ENCODE measurements at regions not wholly inside any gene's neighbourhood (a gene's known extent, or its start where the extent isn't known, plus 50 kb on each side); places are given as distances from the start of the nearest gene placed in this dataset.
"Not testable (repeated sequence)": the region's sequence is repeated elsewhere in the genome, so short reads cannot be mapped to it uniquely, and the experiment has no call there.

- H3K4me1 Mint-ChIP-seq: no peaks in the 10 kb centered on the region
- H3K9me3 Mint-ChIP-seq: peaks cover 0 to 9% (median 6%) of the 10 kb centered on the region in 7 donors
- no CpG with 5 or more reads among the region's 1 CpG for WGBS (ENCODE audit: insufficient coverage)
Observed at GRCh38 chr4:19472666-19473065, 779.0 kb upstream of the SLIT2 start.

GRCh38 chr4:19470001-19470400 is 781.7 kb upstream of the SLIT2 start:
- H3K27me3 Mint-ChIP-seq (ENCODE audit: low read depth in 3 of 3); H4K20me1 ChIP-seq (ENCODE audit: insufficient read depth, low read length); H3K27ac ChIP-seq (ENCODE audit: low read depth in 1 of 2, low read length in 2 of 2); H3K4me3 Mint-ChIP-seq; H3K4me1 ChIP-seq (ENCODE audit: control insufficient read depth in 1 of 2, insufficient read depth in 2 of 2, low read length in 2 of 2); DNase-seq; H2AFZ ChIP-seq (ENCODE audit: insufficient read depth, low read depth, low read length, poor library complexity, severe bottlenecking); H3K9ac ChIP-seq (ENCODE audit: insufficient read depth, low read length, poor library complexity, severe bottlenecking); H3K27me3 ChIP-seq (ENCODE audit: control insufficient read depth in 2 of 2, insufficient read depth in 2 of 2, low read length in 2 of 2); H3K79me2 ChIP-seq (ENCODE audit: insufficient read depth, low read length); H3K4me2 ChIP-seq (replicated peaks; ENCODE audit: extremely low read depth, low read length, poor library complexity, severe bottlenecking); H3K27ac Mint-ChIP-seq; intact Hi-C loops (cut with micrococcal nuclease); H3K36me3 ChIP-seq (replicated peaks in 1 of 2; ENCODE audit: control insufficient read depth in 1 of 2, insufficient read depth in 2 of 2, low read length in 2 of 2); H3K4me3 ChIP-seq (replicated peaks in 1 of 3; ENCODE audit: low read depth in 2 of 3, low read length in 3 of 3); H3K4me1 Mint-ChIP-seq; H3K9me3 Mint-ChIP-seq; H3K36me3 Mint-ChIP-seq; H3K9me3 ChIP-seq (replicated peaks in 1 of 2; ENCODE audit: control insufficient read depth in 1 of 2, insufficient read depth in 1 of 2, low read length in 2 of 2): not testable (repeated sequence)
- WGBS (ENCODE audit: insufficient coverage): 90% methylated on average over 2 of the region's 5 CpGs

More at GRCh38 chr4:19472666-19473065, 779.0 kb upstream of the SLIT2 start:
- Histone ChIP-seq H3K36me3 (replicated peaks in 1 of 2; ENCODE audit: control insufficient read depth in 1 of 2, insufficient read depth in 2 of 2, low read length in 2 of 2) (no peaks in the 10 kb centered on the region), H3K4me3 (replicated peaks in 1 of 3; ENCODE audit: low read depth in 2 of 3, low read length in 3 of 3) (no peak overlapping the region), H3K9ac (ENCODE audit: insufficient read depth, low read length, poor library complexity, severe bottlenecking) (no peak overlapping the region), H3K79me2 (ENCODE audit: insufficient read depth, low read length) (no peaks in the 10 kb centered on the region), H3K27me3 (ENCODE audit: control insufficient read depth in 2 of 2, insufficient read depth in 2 of 2, low read length in 2 of 2) (no peaks in the 10 kb centered on the region), H2AFZ (ENCODE audit: insufficient read depth, low read depth, low read length, poor library complexity, severe bottlenecking) (no peak overlapping the region), H4K20me1 (ENCODE audit: insufficient read depth, low read length) (no peaks in the 10 kb centered on the region), H3K4me2 (replicated peaks; ENCODE audit: extremely low read depth, low read length, poor library complexity, severe bottlenecking) (no peak overlapping the region), H3K27ac (ENCODE audit: low read depth in 1 of 2, low read length in 2 of 2) (no peak overlapping the region), H3K9me3 (replicated peaks in 1 of 2; ENCODE audit: control insufficient read depth in 1 of 2, insufficient read depth in 1 of 2, low read length in 2 of 2) (peaks cover 0 to 4% of the 10 kb centered on the region in 2 donors), H3K4me1 (ENCODE audit: control insufficient read depth in 1 of 2, insufficient read depth in 2 of 2, low read length in 2 of 2) (no peaks in the 10 kb centered on the region)
- DNase-seq: no peak
- Mint-ChIP-seq H3K27ac (no peak overlapping the region), H3K36me3 (no peaks in the 10 kb centered on the region), H3K27me3 (ENCODE audit: low read depth in 3 of 3) (no peaks in the 10 kb centered on the region), H3K4me3 (no peak overlapping the region)
- TF ChIP-seq CTCF (IDR thresholded peaks at IDR 0.05): no peak
- intact Hi-C loops (cut with micrococcal nuclease): no loop called here
